HG02884 (cell line): ENCODE measurements at regions not wholly inside any gene's neighbourhood (a gene's known extent, or its start where the extent isn't known, plus 50 kb on each side); places are given as distances from the start of the nearest gene placed in this dataset.

Experiments used
- ATAC-seq: cut with Tn5 transposase; IDR thresholded peaks from one replicate; pipeline ENCODE4 v1.9.1; 2021; ENCODE audit warnings: mild to moderate bottlenecking, moderate library complexity; ENCODE audit not compliant: unreplicated experiment

- no peak for ATAC-seq
Observed at GRCh38 chr22:49553518-49554295, 274.0 kb downstream of the BRD1 start.

GRCh38 chr22:49553076-49553475 lies 274.6 kb downstream of the BRD1 start:
- no peak for ATAC-seq

DNA sequence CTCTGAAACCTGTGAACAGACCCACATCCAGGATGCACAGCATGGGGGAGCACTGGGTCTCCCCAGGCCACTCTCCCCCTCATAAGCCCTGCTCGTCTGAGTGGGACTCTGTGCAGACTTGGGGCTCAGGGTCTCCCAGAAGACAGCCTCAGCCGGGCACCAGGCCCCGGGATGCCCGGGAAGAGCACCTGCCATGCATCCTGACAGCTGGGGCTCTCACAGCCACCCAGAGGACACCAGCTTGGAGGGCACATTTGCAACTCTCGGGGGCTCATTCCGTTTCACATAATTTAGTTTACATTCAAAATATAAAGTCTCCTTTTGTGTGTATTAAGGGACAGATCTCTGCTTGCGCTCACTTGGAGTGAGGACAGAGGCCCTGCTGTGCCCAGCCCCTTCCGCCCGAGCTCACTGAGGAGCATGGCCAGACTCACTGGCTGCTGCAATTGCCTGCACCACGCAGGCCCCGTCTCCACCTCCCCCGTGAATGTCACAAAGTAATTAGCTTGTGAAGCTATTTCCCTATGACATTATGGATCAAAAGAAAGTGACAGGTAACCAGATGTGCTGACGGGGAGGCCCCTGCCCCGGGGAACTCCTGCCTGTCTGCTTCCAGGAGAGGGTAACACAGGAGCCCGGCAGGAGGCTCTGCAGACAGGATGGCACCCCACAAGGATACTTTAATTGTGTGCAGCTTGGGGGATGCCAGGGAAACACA lies 275.6 kb downstream of the BRD1 start:
- ATAC-seq: no peak

DNA sequence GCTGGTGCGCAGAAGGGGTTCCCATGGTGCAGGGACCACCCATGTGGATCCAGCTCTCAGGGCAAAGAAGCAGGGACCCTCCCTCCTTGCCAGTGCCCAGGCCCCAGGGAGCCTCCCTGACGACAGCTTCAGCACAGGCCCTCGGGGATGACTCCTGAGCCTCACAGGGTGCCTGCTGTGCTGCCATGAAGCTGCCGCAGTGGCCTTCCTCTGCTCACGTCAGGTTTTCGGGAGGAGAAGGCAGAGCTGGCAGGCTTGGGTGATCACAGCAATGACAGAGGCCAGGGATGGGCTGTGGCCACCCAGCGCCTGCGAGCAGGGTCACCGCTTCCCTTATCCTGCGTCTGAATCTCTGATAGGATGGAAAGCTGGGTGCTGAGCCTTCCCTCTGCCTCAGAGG lies 276.2 kb downstream of the BRD1 start:
- ATAC-seq: no peak

- no peak for ATAC-seq
Observed at GRCh38 chr22:49550766-49551362, 276.8 kb downstream of the BRD1 start.

DNA sequence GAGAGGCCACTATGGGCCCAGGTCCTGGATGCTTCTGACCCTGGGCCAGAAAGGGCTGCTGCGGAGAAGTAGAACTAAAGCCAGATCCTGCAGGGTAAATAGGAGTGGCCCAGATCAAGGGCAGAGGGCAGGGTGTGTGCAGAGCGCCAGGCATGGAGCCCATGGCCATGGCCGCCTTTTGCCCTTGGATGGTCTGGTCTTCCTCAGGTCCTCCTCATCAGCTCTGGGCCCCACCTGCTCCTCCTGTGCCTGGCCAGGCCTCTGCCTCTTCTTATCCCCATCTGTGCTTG lies 277.6 kb downstream of the BRD1 start:
- no peak for ATAC-seq

GRCh38 chr22:49549256-49550140 lies 278.2 kb downstream of the BRD1 start:
- no peak for ATAC-seq

DNA sequence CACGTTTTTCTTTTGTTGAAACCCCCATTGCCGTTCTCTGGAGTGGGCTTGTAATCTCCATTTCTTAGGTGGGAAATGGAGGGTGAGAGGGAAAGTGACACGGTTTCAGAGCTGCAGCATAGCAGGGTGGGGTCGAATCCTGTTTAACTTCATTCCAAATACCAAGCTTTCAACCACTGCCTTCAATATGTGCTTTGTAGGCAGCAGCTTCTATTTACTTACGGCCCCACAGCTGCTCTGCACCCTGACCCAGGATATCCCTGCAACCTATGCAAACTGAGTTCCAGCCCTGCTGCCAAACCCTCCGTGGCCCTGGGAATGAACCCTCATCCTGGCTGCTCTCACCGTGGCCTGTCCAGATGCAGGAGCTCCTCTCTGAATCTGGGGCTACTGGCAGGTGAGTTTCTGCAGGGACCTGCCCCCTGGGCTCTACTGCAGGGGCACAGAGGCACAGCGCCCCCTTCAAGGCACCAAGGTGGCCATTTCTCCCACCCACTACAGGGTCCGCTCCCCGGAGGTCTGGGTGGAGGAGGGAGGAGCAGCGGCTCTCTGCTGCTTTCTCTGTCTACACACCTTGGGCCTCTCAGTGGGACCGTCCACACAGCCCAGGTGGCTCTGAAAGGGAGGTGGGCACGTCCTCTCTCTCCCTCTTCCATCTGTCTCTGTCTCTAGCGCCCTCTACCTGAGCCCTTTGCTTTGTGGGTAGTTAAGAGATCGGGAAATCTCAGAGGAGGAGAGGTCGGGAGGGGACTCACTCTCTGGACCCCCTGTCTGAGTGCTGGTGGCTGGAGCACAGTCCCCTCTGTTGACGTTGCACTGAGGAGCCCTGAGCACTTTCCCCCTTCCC lies 279.1 kb downstream of the BRD1 start:
- no peak for ATAC-seq

DNA sequence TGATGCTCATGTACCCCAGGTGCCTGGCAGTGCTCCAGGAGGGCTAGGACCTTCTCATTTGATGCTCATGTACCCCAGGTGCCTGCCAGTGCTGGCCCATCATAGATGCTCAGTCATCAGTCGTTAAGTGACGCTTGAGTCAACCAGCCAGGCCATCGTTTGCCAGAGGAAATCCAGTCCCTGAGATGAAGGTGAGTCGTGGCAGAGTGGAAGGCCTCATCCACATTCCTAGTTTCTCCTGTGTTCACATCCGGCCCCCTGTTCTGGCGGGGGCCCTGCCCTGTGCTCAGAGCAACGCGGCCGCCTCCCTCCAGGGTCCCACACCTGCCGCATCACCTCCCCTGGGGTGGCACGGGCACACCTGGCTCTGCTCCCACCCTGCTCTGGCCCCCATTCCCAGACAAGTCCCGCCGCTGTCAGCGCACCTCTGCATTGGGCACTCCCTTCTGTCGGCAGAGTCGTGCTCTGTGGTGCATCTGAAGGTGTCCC lies 279.9 kb downstream of the BRD1 start:
- no peak for ATAC-seq

DNA sequence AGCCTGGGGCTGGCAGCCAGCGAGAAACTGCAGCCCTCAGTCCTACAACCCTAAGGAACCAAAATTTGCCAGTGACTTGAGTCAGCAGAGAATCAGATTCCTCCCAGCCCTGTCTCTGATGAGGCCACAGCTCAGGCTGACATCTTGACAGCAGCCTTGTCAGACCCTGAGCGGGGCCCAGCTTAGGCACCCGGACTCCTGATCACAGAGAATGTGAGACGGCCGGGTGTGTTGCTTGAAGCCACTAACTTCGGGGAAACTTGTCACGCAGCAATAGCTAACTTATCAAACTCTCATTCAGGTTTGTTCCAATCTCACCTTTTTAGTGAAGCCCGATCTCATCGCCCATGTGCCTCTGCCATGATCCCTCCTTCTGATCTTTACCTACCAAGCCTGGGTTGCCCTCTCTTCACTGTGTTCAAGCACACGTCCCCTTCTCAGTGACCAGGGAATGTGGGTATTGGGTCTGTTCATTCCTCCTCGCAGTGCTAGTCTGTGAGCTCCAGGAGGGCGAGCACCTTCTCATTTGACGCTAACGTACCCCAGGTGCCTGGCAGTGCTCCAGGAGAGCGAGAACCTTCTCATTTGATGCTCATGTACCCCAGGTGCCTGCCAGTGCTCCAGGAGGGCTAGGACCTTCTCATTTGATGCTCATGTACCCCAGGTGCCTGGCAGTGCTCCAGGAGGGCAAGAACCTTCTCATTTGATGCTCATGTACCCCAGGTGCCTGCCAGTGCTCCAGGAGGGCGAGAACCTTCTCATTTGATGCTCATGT lies 280.7 kb downstream of the BRD1 start:
- no peak for ATAC-seq

GRCh38 chr22:49545606-49546005 lies 282.1 kb downstream of the BRD1 start:
- no peak for ATAC-seq

DNA sequence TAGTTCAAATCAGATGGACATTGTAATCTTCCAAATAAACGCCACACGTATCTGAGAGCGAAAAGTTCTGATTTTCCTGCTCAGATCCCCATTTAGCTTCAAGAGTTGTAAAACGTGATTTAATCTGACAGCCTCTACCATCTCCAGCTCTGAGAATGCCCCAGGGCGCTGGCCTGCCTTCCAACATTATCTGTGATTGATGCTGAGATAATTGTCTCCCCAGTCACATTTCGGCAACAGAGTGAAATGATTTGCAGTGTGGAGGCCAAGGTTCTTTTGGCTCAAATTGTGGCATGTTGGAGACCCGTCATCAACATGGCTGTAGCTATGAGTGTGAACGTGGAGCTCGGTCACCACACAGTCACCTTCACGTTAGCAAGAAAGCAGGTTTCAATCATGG lies 283.4 kb downstream of the BRD1 start:
- no peak for ATAC-seq

- no peak for ATAC-seq
Observed at GRCh38 chr22:49543876-49544275, 283.8 kb downstream of the BRD1 start.

GRCh38 chr22:49541693-49542230 lies 285.9 kb downstream of the BRD1 start:
- ATAC-seq: no peak

GRCh38 chr22:49540913-49541692 lies 286.6 kb downstream of the BRD1 start:
- no peak for ATAC-seq

GRCh38 chr22:49540084-49540912 lies 287.4 kb downstream of the BRD1 start:
- ATAC-seq: no peak

DNA sequence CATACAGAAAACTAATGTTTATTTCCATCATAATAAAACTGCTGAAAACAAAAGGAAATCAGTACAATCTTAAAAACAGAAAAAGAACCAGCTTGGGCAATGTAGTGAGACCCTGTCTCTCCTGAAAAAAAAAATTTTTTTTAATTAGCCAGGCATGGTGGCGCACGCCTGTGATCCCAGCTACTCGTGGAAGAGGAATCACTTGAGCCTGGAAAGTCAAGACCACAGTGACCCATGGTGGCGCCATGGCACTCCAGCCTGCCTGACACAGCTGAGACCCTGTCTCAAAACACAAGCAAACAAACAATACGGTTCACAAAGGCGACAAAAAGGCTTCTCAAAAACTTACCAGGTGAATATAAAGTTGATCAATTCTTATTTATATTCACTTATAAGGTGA lies 289.7 kb downstream of the BRD1 start:
- ATAC-seq: no peak
